ENCODE measurements at regions not wholly inside any gene's neighbourhood (a gene's known extent, or its start where the extent isn't known, plus 50 kb on each side); places are given as distances from the start of the nearest gene placed in this dataset.

DNA sequence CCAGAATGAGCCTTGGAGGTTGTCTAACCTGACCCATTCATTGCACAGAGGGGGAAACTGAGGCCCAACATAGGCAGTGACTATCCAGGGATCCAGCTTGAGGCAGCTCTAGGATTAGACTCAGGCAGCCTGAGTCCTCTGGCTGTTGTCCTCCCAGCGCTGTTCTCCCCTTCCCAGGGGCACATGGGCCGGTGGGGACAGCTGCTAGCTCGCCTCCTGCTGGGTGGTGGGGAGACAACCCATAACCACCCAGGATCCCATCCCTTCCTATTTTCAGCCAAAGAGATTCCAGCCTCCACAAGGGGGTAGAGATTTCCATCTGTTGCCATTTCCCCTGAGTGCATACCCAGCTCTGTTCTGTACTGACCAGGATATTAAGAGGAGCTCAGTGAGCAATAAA lies 145.1 kb upstream of the GPR26 start:
- WGBS (ENCODE audit: missing lambda C conversion rate), result 6% methylated on average over 3 of the region's 3 CpGs
- DNase-seq (ENCODE audit: low read depth in 1 of 2, low spot score in 1 of 2) (no peak), ATAC-seq (no peak), FAIRE-seq (no peak)
- TF ChIP-seq NPAS2 (CRISPR knock-in tag; IDR thresholded peaks at IDR 0.05; ENCODE audit: borderline replicate concordance), result no peak
- no peak for TF ChIP-seq TFCP2L1 (CRISPR knock-in tag; IDR thresholded peaks at IDR 0.05)
- TF ChIP-seq, protein P1, sequence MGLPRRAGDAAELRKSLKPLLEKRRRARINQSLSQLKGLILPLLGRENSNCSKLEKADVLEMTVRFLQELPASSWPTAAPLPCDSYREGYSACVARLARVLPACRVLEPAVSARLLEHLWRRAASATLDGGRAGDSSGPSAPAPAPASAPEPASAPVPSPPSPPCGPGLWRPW (IDR thresholded peaks at IDR 0.05), result no peak
- TF ChIP-seq PHF8 (IDR thresholded peaks at IDR 0.05; ENCODE audit: borderline replicate concordance, low read depth), result no peak
- TF ChIP-seq CHD2 (IDR thresholded peaks at IDR 0.05; ENCODE audit: low read length, partially characterized antibody), result no peak
- TF ChIP-seq HOXA7 (CRISPR knock-in tag; IDR thresholded peaks at IDR 0.05), result no peak
- no peak overlapping the region for H3K4me3 ChIP-seq
- H3K4me2 ChIP-seq, result no peak overlapping the region
- H3K4me1 ChIP-seq, result no peaks in the 10 kb centered on the region
- H3K9me3 ChIP-seq, result no peaks in the 10 kb centered on the region
- ChIA-PET CTCF (no interaction called here), POLR2A (no interaction called here)
- H3K27ac ChIP-seq, result no peak overlapping the region

GRCh38 chr10:123521556-123521955 lies 144.6 kb upstream of the GPR26 start:
- Histone ChIP-seq H3K9me3 (no peaks in the 10 kb centered on the region), H3K27ac (no peak overlapping the region), H3K4me2 (no peak overlapping the region), H3K4me3 (no peak overlapping the region), H3K4me1 (no peaks in the 10 kb centered on the region)
- TF ChIP-seq HDAC2 (IDR thresholded peaks at IDR 0.05), result no peak
- TF ChIP-seq BCL3 (IDR thresholded peaks at IDR 0.05), result no peak
- TF ChIP-seq RCOR1 (IDR thresholded peaks at IDR 0.05; ENCODE audit: low read depth, low read length), result no peak
- DNase-seq (ENCODE audit: low read depth in 1 of 2, low spot score in 1 of 2) (no peak), ATAC-seq (no peak), FAIRE-seq (no peak)
- POLR2A ChIA-PET, result no interaction called here
- WGBS (ENCODE audit: missing lambda C conversion rate), result 39% methylated on average over 6 of the region's 6 CpGs
- CTCF ChIA-PET, result no interaction called here

DNA sequence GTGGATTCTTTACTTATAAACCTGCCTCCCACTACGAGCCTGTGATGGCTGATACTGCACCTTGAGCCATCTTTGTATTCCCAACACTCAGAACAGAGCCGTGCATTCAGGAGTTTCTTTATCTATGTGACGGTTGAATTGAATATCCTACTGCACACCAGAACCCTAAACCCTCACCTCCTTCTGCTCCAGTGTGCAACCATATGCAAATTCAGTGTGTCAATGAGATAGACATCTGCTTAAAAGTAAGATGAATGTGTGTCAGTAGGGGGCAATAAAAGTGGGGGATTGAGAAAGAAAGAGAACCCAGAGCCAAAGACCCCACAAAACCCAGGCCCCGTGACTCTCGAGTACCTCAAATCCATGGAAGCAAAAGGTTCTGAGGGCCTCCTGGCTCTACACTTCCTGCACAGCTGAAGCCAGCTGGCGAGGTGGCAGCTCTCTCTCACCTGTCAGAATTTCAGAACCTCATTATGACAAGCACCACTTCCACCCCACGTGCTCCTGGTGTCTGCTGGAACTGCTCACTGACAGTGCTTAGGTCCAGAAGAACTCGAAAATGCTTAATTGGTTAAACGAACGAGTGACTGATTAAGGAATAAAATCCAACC lies 143.3 kb upstream of the GPR26 start:
- Histone ChIP-seq H3K4me1 (no peaks in the 10 kb centered on the region), H3K9me3 (no peaks in the 10 kb centered on the region), H3K4me3 (no peak overlapping the region), H3K4me2 (no peak overlapping the region), H3K27ac (no peak overlapping the region)
- no peak for DNase-seq (ENCODE audit: low read depth in 1 of 2, low spot score in 1 of 2)
- FAIRE-seq, result no peak
- POLR2A ChIA-PET, result no interaction called here
- TF ChIP-seq MAFK (IDR thresholded peaks at IDR 0.05; ENCODE audit: partially characterized antibody) (no peak), CTCF (IDR thresholded peaks at IDR 0.05) (no peak), ZNF302 (CRISPR knock-in tag; IDR thresholded peaks at IDR 0.05) (no peak), RFX5 (IDR thresholded peaks at IDR 0.05) (no peak), MAX (IDR thresholded peaks at IDR 0.05) (no peak), POLR2AphosphoS2 (conservative IDR thresholded peaks at IDR 0.05; ENCODE audit: low read length) (no peak), EHMT2 (IDR thresholded peaks at IDR 0.05; ENCODE audit: low read depth) (no peak), SMC3 (IDR thresholded peaks at IDR 0.05) (no peak), HOXA7 (CRISPR knock-in tag; IDR thresholded peaks at IDR 0.05) (no peak), PHF8 (IDR thresholded peaks at IDR 0.05; ENCODE audit: borderline replicate concordance, low read depth) (no peak)
- TF ChIP-seq, protein P2, sequence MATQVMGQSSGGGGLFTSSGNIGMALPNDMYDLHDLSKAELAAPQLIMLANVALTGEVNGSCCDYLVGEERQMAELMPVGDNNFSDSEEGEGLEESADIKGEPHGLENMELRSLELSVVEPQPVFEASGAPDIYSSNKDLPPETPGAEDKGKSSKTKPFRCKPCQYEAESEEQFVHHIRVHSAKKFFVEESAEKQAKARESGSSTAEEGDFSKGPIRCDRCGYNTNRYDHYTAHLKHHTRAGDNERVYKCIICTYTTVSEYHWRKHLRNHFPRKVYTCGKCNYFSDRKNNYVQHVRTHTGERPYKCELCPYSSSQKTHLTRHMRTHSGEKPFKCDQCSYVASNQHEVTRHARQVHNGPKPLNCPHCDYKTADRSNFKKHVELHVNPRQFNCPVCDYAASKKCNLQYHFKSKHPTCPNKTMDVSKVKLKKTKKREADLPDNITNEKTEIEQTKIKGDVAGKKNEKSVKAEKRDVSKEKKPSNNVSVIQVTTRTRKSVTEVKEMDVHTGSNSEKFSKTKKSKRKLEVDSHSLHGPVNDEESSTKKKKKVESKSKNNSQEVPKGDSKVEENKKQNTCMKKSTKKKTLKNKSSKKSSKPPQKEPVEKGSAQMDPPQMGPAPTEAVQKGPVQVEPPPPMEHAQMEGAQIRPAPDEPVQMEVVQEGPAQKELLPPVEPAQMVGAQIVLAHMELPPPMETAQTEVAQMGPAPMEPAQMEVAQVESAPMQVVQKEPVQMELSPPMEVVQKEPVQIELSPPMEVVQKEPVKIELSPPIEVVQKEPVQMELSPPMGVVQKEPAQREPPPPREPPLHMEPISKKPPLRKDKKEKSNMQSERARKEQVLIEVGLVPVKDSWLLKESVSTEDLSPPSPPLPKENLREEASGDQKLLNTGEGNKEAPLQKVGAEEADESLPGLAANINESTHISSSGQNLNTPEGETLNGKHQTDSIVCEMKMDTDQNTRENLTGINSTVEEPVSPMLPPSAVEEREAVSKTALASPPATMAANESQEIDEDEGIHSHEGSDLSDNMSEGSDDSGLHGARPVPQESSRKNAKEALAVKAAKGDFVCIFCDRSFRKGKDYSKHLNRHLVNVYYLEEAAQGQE (IDR thresholded peaks at IDR 0.05), result no peak
- CTCF ChIA-PET, result interaction anchor here (1.3 kb wide), 1 partner anchor 390 kb away, joined by 3 read pairs; no protein-coding TSS in a partner anchor
- 13% methylated on average over 10 of the region's 10 CpGs for WGBS (ENCODE audit: missing lambda C conversion rate)
- no peak for ATAC-seq
